ENCODE measurements at regions not wholly inside any gene's neighbourhood (a gene's known extent, or its start where the extent isn't known, plus 50 kb on each side); places are given as distances from the start of the nearest gene placed in this dataset.

DNA sequence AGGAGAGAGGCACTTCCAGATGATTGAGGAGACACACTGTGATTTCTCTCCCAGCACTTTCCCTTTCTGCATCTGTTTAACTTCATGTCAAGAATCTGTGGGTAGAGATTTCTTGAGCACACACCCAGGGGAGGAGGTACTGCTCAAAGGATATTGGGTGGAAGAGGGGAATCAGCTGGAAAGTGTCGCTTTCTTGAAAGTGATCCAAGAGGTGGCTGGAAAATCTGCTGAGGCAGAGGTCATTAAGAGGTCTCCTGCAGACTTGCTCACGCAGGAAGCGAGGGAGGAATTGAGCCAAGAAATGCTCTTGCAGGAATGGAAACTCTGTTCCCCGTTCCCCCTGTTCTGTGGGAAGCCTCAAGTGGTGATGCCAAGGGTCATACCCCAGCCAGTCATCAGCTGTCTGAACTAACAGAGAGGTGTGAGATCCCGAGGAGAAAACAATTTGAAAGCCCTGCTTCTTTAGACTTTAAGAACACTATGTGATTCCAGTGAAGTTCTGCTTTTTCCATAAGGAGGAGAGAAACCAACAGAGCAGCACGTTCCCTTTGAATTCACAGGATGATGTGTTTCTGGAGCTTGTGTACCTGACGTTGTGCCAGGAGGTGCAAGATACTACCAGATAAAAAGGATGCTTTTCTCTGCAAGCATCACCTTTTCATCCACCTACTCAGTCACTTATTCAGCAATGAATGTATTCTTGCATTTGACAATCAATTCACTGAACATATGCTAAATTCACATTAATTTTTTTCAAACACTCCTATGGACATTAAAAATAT, 163.4 kb upstream of the GPR12 start:
- TF ChIP-seq POLR2AphosphoS5 (IDR thresholded peaks at IDR 0.05; ENCODE audit: low read depth, low read length) = no peak
- TF ChIP-seq POU2F2 (IDR thresholded peaks at IDR 0.05; ENCODE audit: low read depth, low read length) = no peak
- no peak for TF ChIP-seq POLR2A (IDR thresholded peaks at IDR 0.05; ENCODE audit: low read depth, low read length)
- no peak for TF ChIP-seq TAF1 (IDR thresholded peaks at IDR 0.05; ENCODE audit: low read depth, low read length)
- no peak for TF ChIP-seq PAX5 (IDR thresholded peaks at IDR 0.05; ENCODE audit: insufficient read depth, low read length, severe bottlenecking)
- TF ChIP-seq SPI1 (IDR thresholded peaks at IDR 0.05; ENCODE audit: low read depth, low read length) = no peak
- FAIRE-seq (no peak), DNase-seq (ENCODE audit: insufficient read length, low spot score) (no peak)

DNA sequence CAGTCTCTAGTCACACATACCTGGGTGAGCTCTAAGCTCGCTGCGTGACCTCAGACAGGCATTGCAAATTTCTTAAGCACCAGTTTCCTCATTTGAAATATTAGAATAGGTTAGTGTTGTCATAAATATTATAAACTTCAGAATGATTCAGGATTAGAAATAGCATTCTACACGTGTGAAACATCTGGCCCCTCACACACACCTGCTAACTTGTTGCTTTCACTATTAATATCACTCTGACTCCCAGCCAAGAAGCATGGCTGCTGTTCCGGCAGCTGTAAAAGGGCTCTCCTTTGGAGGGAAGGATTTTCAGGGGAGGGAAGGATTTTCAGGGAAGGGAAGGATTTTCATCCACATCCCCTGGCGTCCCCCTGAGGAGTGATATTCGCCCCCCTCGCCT, 161.3 kb upstream of the GPR12 start:
- no peak for FAIRE-seq
- DNase-seq (ENCODE audit: insufficient read length, low spot score) = no peak
- TF ChIP-seq POLR2A (IDR thresholded peaks at IDR 0.05; ENCODE audit: low read depth, low read length) (no peak), PAX5 (IDR thresholded peaks at IDR 0.05; ENCODE audit: insufficient read depth, low read length, severe bottlenecking) (no peak), SPI1 (IDR thresholded peaks at IDR 0.05; ENCODE audit: low read depth, low read length) (no peak), TAF1 (IDR thresholded peaks at IDR 0.05; ENCODE audit: low read depth, low read length) (no peak), POLR2AphosphoS5 (IDR thresholded peaks at IDR 0.05; ENCODE audit: low read depth, low read length) (no peak)

- FAIRE-seq = no peak
- no peak for DNase-seq (ENCODE audit: insufficient read length, low spot score)
- TF ChIP-seq SPI1 (IDR thresholded peaks at IDR 0.05; ENCODE audit: low read depth, low read length) (no peak), POLR2AphosphoS5 (IDR thresholded peaks at IDR 0.05; ENCODE audit: low read depth, low read length) (no peak)
These were observed 160.2 kb upstream of the GPR12 start for GRCh38 chr13:26920614-26921355.

GRCh38 chr13:26919732-26920131, 159.1 kb upstream of the GPR12 start:
- TF ChIP-seq POLR2A (IDR thresholded peaks at IDR 0.05; ENCODE audit: low read depth, low read length) (no peak), POU2F2 (IDR thresholded peaks at IDR 0.05; ENCODE audit: low read depth, low read length) (no peak), SPI1 (IDR thresholded peaks at IDR 0.05; ENCODE audit: low read depth, low read length) (no peak), TAF1 (IDR thresholded peaks at IDR 0.05; ENCODE audit: low read depth, low read length) (no peak), POLR2AphosphoS5 (IDR thresholded peaks at IDR 0.05; ENCODE audit: low read depth, low read length) (no peak), PAX5 (IDR thresholded peaks at IDR 0.05; ENCODE audit: insufficient read depth, low read length, severe bottlenecking) (no peak)
- DNase-seq (ENCODE audit: insufficient read length, low spot score) (no peak), FAIRE-seq (no peak)

DNA sequence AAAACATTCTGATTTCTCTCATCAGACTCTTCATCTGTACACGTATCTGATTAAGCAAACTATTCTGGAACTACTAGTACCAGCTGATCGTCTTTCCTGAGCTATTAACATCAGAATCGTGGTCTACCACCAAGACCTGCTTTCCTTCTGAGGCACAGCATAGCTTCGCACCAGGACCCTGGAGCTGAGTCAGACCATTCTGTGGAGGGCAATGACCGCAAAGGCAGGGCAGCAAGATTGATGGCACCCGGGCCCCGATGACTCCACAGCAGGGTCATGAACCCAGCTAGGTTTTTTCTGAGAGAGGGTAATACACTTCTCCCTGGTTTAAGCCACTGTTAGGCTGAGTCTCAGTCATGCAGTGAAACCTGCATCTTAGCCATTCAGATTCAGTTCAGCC, 158.7 kb upstream of the GPR12 start:
- no peak for DNase-seq (ENCODE audit: insufficient read length, low spot score)
- FAIRE-seq = no peak
- TF ChIP-seq POLR2AphosphoS5 (IDR thresholded peaks at IDR 0.05; ENCODE audit: low read depth, low read length) = no peak
- TF ChIP-seq SPI1 (IDR thresholded peaks at IDR 0.05; ENCODE audit: low read depth, low read length) = no peak
- no peak for TF ChIP-seq PAX5 (IDR thresholded peaks at IDR 0.05; ENCODE audit: insufficient read depth, low read length, severe bottlenecking)
- no peak for TF ChIP-seq POLR2A (IDR thresholded peaks at IDR 0.05; ENCODE audit: low read depth, low read length)
- TF ChIP-seq POU2F2 (IDR thresholded peaks at IDR 0.05; ENCODE audit: low read depth, low read length) = no peak
- TF ChIP-seq TAF1 (IDR thresholded peaks at IDR 0.05; ENCODE audit: low read depth, low read length) = no peak

DNA sequence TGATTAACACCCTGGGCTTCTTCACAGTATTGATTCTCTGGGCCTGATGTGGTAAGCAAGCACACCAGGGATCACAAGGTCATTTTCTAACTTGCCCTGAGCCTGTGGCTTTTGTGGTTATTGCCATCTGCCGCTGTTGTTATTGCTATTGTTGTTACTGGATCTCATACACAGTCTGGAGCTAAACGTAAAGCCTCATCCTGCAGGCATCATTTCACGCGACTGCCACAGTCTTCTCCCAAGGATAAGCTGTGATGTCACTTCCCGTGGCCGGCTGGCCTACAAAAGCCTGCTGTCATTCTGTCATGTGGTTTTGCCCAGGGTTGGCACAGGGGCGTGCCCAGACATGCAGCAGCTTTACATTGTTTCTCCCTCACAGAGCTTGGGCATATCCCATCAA, 154.0 kb upstream of the GPR12 start:
- DNase-seq (ENCODE audit: insufficient read length, low spot score) (no peak), FAIRE-seq (no peak)
- no peak for TF ChIP-seq PAX5 (IDR thresholded peaks at IDR 0.05; ENCODE audit: insufficient read depth, low read length, severe bottlenecking)
- no peak for TF ChIP-seq SPI1 (IDR thresholded peaks at IDR 0.05; ENCODE audit: low read depth, low read length)
- no peak for TF ChIP-seq TAF1 (IDR thresholded peaks at IDR 0.05; ENCODE audit: low read depth, low read length)
- no peak for TF ChIP-seq POLR2AphosphoS5 (IDR thresholded peaks at IDR 0.05; ENCODE audit: low read depth, low read length)

- DNase-seq (ENCODE audit: insufficient read length, low spot score) (no peak), FAIRE-seq (no peak)
- no peak for TF ChIP-seq PAX5 (IDR thresholded peaks at IDR 0.05; ENCODE audit: insufficient read depth, low read length, severe bottlenecking)
- TF ChIP-seq TAF1 (IDR thresholded peaks at IDR 0.05; ENCODE audit: low read depth, low read length) = no peak
- no peak for TF ChIP-seq SPI1 (IDR thresholded peaks at IDR 0.05; ENCODE audit: low read depth, low read length)
These were observed 153.6 kb upstream of the GPR12 start for GRCh38 chr13:26914148-26914547.

DNA sequence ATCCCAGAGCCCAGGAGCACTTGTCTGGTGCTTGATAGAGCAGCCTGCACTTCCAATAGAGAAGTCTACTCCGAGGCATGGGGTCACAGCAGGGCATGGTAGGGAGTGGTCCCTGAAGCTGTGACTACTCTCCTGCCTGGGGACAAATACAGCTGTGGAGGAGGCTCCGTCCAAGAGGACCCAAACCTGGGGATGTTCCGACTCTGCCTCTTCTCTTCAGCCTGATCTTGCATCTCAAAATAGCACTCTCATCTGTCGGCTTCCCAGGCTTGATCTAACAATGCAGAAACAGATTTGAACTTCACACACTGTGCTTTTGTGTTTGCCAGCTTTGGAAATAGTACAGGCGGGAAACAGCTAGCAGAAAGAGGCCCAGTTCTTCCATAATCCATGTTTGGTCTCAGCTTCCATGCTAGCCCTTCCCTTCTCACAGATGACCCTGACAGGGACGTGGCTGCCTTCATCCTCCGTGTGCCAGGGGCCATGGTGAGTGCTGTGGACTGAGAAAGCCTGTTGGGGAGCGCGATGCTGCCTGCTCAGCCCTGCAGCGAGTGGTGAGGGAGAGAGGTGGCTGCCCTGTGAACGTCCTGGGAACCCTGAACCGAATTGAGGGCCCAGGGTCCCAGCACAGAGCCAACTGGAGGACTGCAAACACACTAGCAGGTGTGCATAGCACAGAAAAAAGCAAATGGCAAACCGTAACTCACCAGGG, 150.3 kb upstream of the GPR12 start:
- DNase-seq (ENCODE audit: insufficient read length, low spot score) = no peak
- no peak for TF ChIP-seq SPI1 (IDR thresholded peaks at IDR 0.05; ENCODE audit: low read depth, low read length)
- no peak for TF ChIP-seq POLR2AphosphoS5 (IDR thresholded peaks at IDR 0.05; ENCODE audit: low read depth, low read length)
- no peak for TF ChIP-seq POLR2A (IDR thresholded peaks at IDR 0.05; ENCODE audit: low read depth, low read length)
- TF ChIP-seq PAX5 (IDR thresholded peaks at IDR 0.05; ENCODE audit: insufficient read depth, low read length, severe bottlenecking) = no peak
- TF ChIP-seq TAF1 (IDR thresholded peaks at IDR 0.05; ENCODE audit: low read depth, low read length) = no peak
- TF ChIP-seq POU2F2 (IDR thresholded peaks at IDR 0.05; ENCODE audit: low read depth, low read length) = no peak
- no peak for FAIRE-seq

GRCh38 chr13:26909477-26909876, 148.9 kb upstream of the GPR12 start:
- TF ChIP-seq POLR2AphosphoS5 (IDR thresholded peaks at IDR 0.05; ENCODE audit: low read depth, low read length) (no peak), TAF1 (IDR thresholded peaks at IDR 0.05; ENCODE audit: low read depth, low read length) (no peak), SPI1 (IDR thresholded peaks at IDR 0.05; ENCODE audit: low read depth, low read length) (no peak), POU2F2 (IDR thresholded peaks at IDR 0.05; ENCODE audit: low read depth, low read length) (no peak), PAX5 (IDR thresholded peaks at IDR 0.05; ENCODE audit: insufficient read depth, low read length, severe bottlenecking) (no peak), POLR2A (IDR thresholded peaks at IDR 0.05; ENCODE audit: low read depth, low read length) (no peak)
- FAIRE-seq (no peak), DNase-seq (ENCODE audit: insufficient read length, low spot score) (no peak)
